GM18907 (cell line): ENCODE measurements at regions not wholly inside any gene's neighbourhood (a gene's known extent, or its start where the extent isn't known, plus 50 kb on each side); places are given as distances from the start of the nearest gene placed in this dataset.

ENCODE experiments used
- ATAC-seq: cut with Tn5 transposase; IDR thresholded peaks from one replicate; pipeline ENCODE4 v1.9.1; 2021; ENCODE audit warnings: mild to moderate bottlenecking, moderate library complexity; ENCODE audit not compliant: unreplicated experiment

- no peak for ATAC-seq
These were observed 957.1 kb downstream of the PCDH18 start for GRCh38 chr4:136575146-136575545.

GRCh38 chr4:136573460-136573859 is 958.8 kb downstream of the PCDH18 start:
- no peak for ATAC-seq

- no peak for ATAC-seq
These were observed 961.0 kb downstream of the PCDH18 start for GRCh38 chr4:136571315-136571714.

- no peak for ATAC-seq
These were observed 969.5 kb downstream of the PCDH18 start for GRCh38 chr4:136562834-136563233.

- ATAC-seq: no peak
These were observed 973.3 kb downstream of the PCDH18 start for GRCh38 chr4:136558940-136559494.

- no peak for ATAC-seq
These were observed 974.9 kb downstream of the PCDH18 start for GRCh38 chr4:136557396-136557795.

GRCh38 chr4:136554033-136554432 is 978.3 kb downstream of the PCDH18 start:
- no peak for ATAC-seq

GRCh38 chr4:136551753-136552152 is 980.5 kb downstream of the PCDH18 start:
- ATAC-seq: no peak

GRCh38 chr4:136540747-136541146 is 991.5 kb downstream of the PCDH18 start:
- ATAC-seq: no peak

GRCh38 chr4:136528131-136528530 is 1004.2 kb downstream of the PCDH18 start:
- ATAC-seq: no peak

GRCh38 chr4:136526517-136526916 is 1005.8 kb downstream of the PCDH18 start:
- ATAC-seq: no peak

- no peak for ATAC-seq
These were observed 1008.3 kb downstream of the PCDH18 start for GRCh38 chr4:136524039-136524438.

- no peak for ATAC-seq
These were observed 1015.9 kb downstream of the PCDH18 start for GRCh38 chr4:136516371-136516770.

- ATAC-seq: no peak
These were observed 1027.3 kb downstream of the PCDH18 start for GRCh38 chr4:136505020-136505419.

- no peak for ATAC-seq
These were observed 1036.4 kb downstream of the PCDH18 start for GRCh38 chr4:136495851-136496250.

GRCh38 chr4:136495076-136495475 is 1037.2 kb downstream of the PCDH18 start:
- no peak for ATAC-seq

GRCh38 chr4:136489101-136489500 is 1043.2 kb downstream of the PCDH18 start:
- no peak for ATAC-seq

GRCh38 chr4:136484996-136485395 is 1047.3 kb downstream of the PCDH18 start:
- no peak for ATAC-seq

- ATAC-seq: no peak
These were observed 1055.5 kb downstream of the PCDH18 start for GRCh38 chr4:136476753-136477152.

GRCh38 chr4:136471051-136471450 is 1061.2 kb downstream of the PCDH18 start:
- ATAC-seq: no peak

- no peak for ATAC-seq
These were observed 1066.6 kb downstream of the PCDH18 start for GRCh38 chr4:136465691-136466090.

GRCh38 chr4:136463941-136464340 is 1068.4 kb downstream of the PCDH18 start:
- no peak for ATAC-seq

GRCh38 chr4:136461533-136461932 is 1070.8 kb downstream of the PCDH18 start:
- no peak for ATAC-seq
